NB4 (cell line): ENCODE measurements at regions not wholly inside any gene's neighbourhood (a gene's known extent, or its start where the extent isn't known, plus 50 kb on each side); places are given as distances from the start of the nearest gene placed in this dataset.

Experiments
- CTCF ChIP-seq: IDR thresholded peaks from one replicate; pipeline ENCODE4 v1.5.1; 2012; ENCODE audit warnings: low read depth, low read length
- MAX ChIP-seq: IDR thresholded peaks from 2 replicates; pipeline ENCODE4 v1.6.1; 2011; ENCODE audit warnings: low read depth, low read length
- MYC ChIP-seq: IDR thresholded peaks from 2 replicates; pipeline ENCODE4 v1.6.1; 2011; ENCODE audit warnings: low read depth, low read length
- POLR2A ChIP-seq: IDR thresholded peaks from 2 replicates; pipeline ENCODE4 v1.6.1; 2011; ENCODE audit warnings: mild to moderate bottlenecking; ENCODE audit not compliant: insufficient read length; ENCODE audit errors: extremely low read depth

- TF ChIP-seq CTCF (no peak), MAX (no peak), POLR2A (no peak), MYC (no peak)
Measured at GRCh38 chr9:88218726-88219125, 80.5 kb upstream of the SPATA31C2 start.
